AG08395 (cell line): ENCODE measurements at regions not wholly inside any gene's neighbourhood (a gene's known extent, or its start where the extent isn't known, plus 50 kb on each side); places are given as distances from the start of the nearest gene placed in this dataset.

Experiments
- DNase-seq: peaks from one replicate; pipeline ENCODE4 v3.0.0; 2012; ENCODE audit warnings: mixed read lengths, low spot score

DNA sequence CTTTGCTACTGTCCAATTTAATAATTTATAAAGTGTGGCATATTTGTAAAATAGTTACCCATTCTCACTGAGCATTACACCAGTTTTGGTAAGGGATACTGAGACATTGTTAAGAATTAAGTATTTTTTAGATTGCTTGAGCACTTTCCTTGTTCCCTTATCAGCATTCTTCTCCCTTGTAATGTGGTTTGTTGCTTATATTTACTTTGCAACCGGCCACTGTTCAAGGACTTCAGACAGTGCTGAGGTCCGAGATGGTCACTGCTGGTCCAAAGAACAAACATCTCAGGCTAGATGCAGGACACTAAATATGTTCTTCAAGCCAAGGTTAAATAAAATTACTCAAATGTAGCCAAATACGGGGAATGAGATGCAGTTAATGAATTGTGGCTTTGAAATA is 161.4 kb downstream of the TM9SF2 start:
- DNase-seq: no peak

DNA sequence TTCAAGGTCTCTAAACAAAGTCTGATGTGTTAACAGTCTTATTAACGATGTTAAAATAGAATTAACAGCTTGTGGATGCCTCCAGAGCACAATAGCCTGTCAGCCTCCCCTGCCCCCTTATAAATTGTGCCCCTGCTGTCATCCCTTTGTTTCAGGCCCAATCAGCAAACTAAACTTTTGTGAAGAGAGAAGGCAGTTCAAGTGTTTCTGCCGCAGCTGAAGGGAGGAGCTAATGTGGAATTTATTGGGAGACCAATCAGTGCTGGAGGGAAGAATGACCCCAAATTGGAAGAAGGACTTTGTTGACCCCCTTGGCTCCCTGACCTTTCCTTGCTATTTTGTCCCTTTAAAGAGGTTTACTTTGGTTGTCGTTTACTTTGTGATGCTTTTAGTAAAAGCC is 160.5 kb downstream of the TM9SF2 start:
- no peak for DNase-seq

DNA sequence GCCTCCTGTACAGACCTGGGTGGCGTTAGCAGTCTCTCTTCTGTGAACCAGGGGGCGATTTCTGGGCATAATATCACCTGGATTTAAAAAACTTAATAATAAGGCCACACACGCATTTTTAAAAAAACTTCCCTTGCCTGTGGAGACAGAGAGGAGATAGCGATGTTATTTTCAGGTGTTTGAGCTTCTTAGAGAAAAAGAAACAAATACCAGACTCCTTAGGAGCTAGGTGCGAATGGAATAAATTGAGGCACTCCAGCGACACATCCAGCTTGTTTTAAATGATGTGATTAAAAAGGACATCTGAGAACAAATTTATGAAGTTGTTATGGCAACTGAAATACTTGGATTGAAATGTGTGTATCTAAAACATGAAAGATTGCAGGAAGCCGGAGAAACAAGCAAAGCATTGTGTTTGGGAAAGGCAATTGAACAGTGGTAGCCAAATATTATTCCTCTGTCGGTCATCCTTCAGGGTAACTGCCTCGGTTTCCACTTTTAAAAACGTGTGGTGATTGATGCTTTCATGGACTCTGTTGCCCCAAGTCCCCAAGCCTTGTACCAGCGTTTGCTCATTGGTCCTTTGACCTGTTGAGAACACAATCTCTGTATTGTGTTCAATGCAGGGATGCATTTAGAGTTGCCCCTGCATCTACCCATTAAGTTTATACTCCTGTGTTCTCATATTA is 158.7 kb downstream of the TM9SF2 start:
- no peak for DNase-seq

DNA sequence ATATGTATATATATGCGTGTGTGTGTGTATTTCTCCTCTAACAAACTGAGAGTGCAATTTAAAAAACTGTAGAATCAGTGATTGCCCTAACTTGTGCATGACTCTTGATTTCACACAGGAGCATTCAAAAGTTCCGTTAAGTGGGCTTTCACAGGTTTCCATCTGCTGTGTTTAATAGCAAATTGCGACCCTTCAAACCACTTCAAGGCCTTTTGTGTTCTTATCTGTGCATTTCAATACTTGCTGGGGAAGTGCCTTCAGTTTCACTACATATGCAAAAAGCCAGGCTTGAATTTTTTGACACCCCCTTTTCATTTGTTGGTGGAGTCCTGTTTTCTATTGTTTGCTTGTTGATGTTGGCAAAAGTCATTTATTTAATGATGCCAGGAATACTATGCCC is 158.0 kb downstream of the TM9SF2 start:
- DNase-seq: no peak

DNA sequence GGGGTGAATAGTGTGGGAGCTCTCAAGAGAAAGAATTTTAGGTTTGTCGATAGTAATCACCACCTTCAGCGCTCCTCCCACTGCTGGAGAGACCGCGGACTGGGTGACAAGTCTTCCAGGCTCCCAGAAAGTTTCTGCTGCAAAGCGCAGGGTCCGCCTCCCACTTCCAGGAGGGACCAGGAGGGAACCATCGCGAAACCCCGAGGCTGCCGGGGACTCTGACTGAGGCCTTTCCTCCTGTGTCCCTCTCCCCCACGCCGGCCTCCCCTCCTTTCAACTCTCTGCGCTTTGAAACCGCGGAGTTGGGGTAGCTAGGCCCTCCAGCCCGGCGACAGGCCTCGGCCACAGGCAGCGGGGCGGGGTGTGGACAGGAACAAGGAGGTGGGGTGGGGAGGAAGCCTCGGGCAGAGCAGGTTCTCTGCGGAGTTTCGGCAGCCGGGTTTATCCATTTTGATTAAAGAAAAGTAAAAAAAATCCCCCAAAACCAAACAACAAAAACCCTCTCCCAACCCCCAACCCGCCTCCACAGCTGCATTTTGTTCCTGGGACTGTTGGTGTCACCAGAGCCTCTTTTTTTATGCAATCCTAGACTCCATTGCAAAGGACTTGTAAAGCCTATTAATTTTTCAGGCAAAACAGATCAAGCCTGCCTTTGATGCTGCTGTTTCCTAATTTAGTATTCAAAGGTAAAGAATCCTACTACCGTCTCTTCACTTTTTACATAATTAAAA is 157.2 kb downstream of the TM9SF2 start:
- DNase-seq: peak; percentile 59

DNA sequence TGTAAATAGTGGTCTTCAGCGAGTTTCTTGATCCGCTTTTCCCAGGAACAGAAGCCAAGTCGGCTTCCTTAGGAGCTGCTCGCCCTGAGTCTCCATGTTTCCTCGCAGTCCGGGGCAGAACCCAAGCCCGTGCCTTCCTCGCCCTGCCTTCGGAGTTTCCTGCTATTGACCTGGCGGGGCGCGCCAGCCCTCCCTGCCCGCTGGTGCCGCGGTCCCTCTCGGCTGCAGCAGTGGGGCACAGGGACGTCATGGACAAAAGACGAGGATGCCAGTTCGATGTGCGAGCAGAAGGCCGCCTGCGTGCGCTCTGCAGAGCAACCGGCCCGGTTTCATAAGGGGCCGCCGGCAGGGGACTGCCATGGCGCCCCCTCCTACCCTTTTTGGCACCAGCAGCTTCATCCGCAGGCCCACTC is 156.6 kb downstream of the TM9SF2 start:
- DNase-seq: peak; percentile 29

DNA sequence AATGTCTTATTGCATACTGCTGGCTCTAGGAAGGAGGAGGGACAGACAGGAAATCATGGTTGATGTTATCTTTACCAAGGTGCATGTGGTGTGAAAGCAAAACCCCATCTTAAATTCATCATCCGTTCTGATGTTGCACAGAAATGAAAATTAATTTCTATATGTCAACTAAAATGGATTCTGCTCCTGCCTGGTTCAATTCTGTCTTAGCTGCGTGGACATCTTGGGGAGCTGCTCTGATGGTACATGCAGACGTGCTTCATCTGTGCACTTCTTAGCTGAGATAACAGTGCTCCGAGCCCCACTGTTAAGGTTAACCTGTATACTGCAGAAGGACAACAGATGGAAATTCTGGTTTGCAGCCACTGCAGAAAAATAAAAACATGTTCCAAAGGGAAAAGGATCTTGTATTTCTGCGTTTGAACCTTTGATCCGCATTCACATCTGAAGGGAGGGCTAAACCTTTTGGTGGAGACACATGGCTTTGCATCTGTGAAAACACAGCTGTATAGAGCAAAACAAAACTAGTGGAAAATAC is 155.6 kb downstream of the TM9SF2 start:
- no peak for DNase-seq

DNA sequence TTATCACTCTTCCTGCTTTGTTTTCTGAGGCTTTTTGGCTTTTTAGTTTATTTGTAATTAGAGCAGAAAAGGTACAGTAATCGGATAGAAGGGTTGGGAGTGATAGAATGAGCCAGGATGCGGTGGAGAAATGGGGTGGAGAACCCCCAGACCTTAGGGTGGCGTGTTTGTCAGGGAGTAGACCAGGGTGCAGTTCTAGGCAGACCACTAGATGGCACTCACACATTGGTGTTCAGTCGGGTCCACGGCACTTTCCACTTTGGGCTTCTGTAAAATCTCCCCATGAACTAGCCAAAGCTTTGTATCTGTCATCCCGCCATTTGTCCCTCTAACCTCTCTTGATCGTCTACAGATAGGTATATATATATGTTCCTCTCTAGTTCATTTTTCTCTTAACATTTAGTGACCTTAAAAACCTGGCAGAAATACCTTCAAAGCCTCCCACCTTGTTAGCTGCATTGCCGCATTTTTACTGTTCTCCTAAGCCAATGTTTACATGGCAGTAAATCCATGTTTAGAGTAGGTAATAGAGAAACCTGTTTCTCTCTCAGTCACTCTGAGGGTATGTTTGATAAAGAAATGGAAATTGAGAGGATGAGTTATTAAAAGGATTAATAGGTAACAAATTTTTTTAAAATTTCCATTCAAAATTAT is 154.9 kb downstream of the TM9SF2 start:
- DNase-seq: peak; percentile 76

DNA sequence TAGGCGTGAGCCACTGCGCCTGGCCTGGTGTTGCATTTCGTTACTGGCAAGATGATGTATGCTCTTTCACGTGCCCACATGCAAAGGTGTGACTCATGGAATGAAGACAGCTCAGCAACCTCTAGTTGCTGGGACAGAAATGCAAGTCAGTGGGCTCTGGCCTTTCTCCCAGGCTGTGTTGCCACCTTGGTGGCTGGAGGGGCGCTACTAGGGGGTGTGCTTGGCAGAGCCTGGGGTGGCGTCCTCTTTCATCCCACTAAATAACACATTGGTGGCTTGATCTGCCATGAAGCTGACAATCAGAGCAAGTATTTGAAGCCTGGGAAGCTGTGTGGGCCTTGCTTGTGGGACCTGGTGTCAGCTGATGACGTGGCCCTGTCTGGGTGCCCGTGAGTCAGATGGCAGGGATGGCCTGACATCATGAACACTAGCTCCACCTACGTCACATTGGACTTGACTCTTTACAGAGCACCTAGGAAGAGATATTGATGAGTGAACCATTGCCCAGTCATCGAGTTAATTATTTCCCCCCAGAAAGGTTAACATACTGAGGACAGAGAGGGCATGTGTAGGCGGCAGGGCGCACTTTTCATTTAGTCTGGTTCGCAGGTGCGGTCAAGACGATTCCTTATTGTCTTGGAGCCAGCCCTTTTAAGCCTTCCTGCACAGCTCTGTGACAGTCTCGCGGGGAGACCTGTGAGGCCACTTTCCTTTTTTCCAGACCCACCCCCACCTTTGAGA is 154.2 kb downstream of the TM9SF2 start:
- DNase-seq: peak; percentile 31

DNA sequence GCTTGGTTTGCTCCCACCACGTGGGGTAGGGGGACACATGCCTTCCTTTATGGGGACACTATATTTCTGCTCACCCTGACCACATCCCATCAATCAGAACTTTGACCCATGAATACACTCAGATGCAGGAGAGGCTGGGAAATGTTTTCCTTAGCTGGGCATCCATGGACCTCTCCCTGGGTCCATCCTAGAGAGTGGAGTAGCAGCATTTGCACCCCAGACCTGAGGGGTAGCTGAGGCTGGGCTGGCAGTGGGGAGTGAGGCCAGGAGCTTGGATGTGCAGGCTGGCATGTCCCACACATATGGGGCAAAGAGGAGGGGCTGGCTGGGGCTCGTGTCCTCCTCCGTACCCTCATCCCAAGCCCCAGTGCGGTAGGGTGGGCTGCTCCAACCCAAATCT is 152.8 kb downstream of the TM9SF2 start:
- DNase-seq: no peak

DNA sequence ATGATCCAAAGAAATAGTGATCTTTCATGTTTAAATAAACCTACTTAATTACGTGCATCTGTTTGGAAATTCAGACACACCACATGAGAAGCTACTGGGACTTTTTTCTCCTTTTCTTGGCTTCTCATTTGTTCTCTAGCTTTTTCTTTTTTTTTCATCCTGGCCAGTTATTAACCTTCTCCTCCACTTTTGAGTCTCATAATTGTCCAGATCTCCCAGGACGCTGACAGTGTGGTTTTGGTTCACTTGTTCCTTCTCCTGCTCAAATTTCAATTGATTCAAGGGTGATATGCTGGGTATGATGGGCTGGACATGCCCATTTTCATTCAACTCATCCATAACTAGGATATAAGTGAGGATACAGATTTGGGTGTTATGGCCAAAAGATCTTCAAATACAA is 152.3 kb downstream of the TM9SF2 start:
- no peak for DNase-seq

DNA sequence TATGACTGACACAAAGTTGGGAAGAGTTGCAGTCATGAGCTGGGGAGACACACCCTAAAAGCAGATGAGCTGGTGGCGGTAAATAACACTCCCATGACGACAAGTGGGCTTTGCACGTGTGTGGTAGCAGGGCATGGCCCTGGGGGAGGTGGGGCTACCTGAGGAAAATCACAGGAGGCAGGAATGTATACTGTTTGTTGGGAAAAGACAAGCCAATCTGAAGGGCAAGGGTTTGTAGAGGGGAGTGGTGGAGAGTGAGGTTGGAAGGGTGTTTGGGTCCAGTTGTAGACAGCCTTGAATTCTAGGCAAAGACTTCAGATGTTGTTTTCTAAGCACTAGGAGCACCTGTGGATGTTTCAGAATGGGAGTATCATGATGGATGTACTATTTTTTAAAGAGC is 151.6 kb downstream of the TM9SF2 start:
- DNase-seq: no peak

DNA sequence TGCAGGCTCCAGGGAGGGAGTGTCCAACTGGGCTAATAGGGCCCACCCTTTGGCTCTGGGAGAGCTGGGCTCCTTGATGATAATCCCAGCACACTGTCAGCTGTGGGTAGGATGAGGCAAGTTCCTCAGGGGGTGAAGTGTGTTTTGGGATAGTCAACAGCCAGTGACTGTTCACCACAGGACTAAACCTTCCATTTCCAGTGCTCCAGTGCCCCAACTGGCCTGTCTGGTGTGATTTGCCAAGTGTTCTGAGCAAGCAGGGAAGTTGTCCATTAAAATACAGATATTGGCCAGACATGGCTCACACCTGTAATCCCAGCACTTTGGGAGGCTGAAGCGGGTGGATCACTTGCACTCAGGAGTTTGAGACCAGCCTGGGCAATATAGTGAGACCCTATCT is 150.9 kb downstream of the TM9SF2 start:
- DNase-seq: no peak

DNA sequence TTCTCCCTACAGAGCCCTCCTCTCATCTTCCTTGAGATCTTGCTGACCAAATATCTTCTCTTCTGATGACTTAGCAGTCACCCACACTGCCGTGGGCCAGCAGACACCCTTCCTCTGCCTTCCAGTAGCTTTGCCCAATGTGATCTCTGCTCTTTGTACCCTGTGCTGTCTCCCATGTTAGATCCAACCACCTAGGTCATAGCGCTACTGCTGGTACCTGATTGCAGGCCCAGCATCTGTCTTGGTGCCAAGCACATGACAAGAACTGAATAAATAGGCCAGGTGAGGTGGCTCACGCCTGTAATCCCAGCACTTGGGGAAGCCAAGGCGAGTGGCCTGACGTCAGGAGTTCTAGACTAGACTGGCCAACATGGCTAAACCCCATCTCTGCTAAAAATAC is 149.7 kb downstream of the TM9SF2 start:
- no peak for DNase-seq

DNA sequence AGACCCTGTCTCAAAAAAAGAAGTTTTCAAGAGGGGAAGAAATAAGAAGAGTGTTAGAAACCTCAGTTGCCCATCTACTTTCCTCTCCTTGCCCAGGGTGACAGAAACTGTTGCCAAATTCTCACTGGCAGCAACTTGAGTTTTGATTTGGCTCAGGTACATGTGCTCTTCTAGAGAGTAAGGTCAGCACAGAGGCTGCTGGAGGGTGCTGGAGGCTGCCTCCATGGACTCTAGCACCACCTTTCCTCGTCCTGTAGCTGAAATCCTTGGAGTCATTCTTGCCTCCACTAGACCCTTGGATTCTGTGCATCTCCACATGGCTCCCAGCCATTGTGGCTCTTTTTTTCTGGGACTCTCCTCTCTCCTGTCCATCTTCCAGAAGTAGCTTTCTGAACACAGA is 149.1 kb downstream of the TM9SF2 start:
- DNase-seq: no peak

DNA sequence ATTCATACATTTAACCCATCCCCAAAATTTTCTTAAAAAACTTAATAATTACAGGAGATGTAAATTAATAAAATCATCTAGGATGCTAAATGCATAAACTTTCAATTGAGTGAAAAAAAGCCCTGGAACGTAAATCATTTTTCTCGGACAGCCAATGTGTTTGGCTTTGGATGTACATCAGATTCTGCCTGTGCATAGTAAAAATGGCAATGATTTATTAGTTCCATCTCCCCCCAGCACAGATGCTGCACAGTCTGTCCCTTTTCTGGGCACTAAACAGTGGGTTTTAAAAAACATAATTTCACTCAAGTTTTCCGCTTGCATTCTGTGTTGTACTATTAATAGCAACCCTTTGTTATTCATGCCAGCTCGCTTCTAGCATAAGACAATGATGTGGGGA is 147.7 kb downstream of the TM9SF2 start:
- no peak for DNase-seq

DNA sequence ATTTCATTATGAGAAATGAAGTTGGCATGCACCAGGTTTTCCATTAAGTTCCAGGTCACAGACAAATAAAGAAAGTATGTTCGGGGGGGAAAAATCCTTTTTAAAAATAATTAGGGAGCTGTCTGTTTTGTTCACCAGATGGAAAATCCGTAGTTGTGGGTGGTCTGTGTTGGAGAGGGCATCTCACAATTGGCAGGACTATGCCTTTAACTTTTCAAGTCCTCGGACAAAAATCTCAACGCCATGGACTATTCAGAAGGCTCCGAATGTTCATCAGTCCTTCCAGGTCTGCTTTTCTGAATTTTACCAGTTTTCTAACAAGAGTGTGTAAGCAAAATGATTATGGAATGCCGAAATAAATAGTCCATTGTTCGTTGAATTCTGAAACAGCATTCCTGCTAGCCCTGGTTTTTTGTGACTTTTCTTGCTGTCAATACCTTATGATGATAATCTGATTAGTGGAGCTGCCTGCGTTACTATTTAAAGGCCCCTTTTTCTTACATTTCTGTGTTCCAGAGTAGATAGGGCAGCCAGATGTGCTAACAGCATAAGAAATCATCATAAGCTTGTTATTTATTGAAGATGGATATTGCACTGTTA is 146.9 kb downstream of the TM9SF2 start:
- DNase-seq: no peak

DNA sequence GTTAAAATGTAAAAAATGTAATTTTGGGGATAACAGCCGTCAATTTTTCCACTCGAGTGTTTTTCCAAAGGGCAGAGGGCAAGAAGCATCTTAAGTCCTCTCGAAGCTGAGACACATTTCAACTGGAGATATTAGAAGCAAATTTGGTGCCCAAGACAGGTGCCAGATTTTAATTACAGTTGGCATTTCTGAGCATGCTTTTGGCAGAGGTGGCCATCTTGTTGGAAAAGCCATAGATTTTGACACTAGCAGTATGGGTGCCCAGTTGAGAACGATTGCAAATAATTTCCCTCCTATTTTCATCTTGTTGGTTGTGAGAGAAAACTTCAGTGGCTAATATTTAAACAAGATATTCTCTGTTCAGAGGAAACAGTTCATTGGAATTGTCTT is 146.3 kb downstream of the TM9SF2 start:
- DNase-seq: no peak

DNA sequence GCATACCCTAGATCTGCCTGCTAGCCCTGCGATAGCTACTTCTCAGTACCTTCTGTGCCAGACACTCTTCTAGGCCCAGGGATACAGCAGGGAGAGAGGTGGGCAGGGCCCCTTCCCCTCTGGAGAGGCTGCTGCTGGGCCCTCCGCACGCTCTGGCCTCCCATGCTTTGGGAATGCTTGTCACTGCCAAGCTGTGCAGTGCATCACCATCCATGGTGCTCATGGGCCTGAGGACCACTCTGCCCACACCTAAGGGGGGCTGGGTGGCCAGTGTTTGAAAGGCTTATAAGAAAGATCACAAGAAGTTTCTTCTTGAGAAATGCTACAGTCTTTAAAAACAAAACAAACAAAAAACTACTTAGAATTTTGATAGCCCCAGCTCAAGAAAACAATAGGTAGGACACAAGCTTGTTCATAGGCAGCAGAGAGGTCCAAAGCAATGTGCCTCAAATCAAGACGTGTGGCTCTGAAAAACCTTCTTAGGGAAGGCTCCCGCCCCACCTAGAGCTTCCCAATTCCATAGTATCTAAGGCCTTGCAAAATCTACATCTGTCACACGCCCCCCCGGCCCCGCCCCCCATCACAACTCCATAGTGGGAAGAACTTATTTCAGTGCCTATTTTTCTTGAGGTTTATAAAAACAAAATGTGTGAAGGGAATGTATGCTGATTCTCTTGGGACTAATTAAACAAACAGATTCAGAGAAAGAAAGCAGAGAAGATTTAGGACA is 145.8 kb downstream of the TM9SF2 start:
- no peak for DNase-seq

DNA sequence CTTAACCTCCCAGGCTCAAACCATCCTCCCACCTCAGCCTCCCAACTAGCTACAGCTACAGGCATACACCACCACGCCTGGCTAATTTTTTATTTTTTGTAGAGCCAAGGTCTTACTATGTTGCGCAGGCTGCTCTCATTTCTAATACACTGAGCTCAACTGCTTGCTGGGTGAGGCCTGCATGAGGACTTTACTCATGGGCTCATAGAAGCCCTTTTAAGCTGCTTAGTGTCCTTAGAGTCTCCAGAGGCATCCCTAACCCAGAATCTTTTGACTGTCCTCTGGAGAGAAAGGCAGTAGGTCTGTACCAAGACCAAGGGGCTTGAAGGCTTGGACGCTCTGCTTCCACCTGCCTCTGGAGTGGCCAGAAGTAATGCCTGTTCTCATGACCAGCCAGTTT is 141.6 kb downstream of the TM9SF2 start:
- no peak for DNase-seq

DNA sequence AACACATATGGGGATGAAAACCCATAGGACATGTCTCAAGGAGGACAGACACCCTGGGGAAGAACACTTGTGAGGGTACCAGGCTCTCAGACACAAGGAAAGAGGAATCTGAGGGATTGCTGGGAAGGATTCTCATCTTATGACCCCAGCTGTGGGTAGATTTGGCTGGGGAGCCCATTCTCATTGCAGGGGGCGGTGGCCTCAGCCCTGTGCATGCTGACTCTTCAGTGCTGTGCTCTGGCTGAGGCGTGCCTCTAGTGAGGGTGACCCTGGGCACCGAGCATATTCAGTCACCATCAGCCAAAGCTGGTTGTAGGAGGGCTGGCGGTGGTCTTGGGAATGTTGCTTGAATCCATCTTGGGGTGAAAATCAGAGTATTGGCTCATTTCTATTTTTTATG is 140.7 kb downstream of the TM9SF2 start:
- DNase-seq: no peak
